ENCODE measurements at regions not wholly inside any gene's neighbourhood (a gene's known extent, or its start where the extent isn't known, plus 50 kb on each side); places are given as distances from the start of the nearest gene placed in this dataset.

GRCh38 chr20:16220826-16221225 lies 352.4 kb downstream of the KIF16B start:
- DNase-seq (ENCODE audit: insufficient read length, low spot score, missing footprints): no peak
- H3K27me3 ChIP-seq (ENCODE audit: insufficient read depth, low read length): no peaks in the 10 kb centered on the region
- no peaks in the 10 kb centered on the region for H4K20me1 ChIP-seq (ENCODE audit: insufficient read depth, low read length)
- H3K4me2 ChIP-seq (ENCODE audit: insufficient read depth, low read length): no peak overlapping the region
- H3K4me3 ChIP-seq (ENCODE audit: insufficient read depth, low read length): no peak overlapping the region
- no peaks in the 10 kb centered on the region for H3K79me2 ChIP-seq (ENCODE audit: insufficient read depth, low read length)
- no peak for TF ChIP-seq CTCF (IDR thresholded peaks at IDR 0.05; ENCODE audit: extremely low read depth, low read depth, low read length)
- peaks cover 6% of the 10 kb centered on the region for H3K9me3 ChIP-seq (ENCODE audit: low read depth, low read length)
- no peaks in the 10 kb centered on the region for H3K36me3 ChIP-seq (ENCODE audit: insufficient read depth, low read length)
- no peaks in the 10 kb centered on the region for H3K4me1 ChIP-seq (ENCODE audit: insufficient read depth, low read length)
- no peak overlapping the region for H2AFZ ChIP-seq (ENCODE audit: low read length)
- no peak overlapping the region for H3K27ac ChIP-seq (ENCODE audit: low read depth, low read length)

DNA sequence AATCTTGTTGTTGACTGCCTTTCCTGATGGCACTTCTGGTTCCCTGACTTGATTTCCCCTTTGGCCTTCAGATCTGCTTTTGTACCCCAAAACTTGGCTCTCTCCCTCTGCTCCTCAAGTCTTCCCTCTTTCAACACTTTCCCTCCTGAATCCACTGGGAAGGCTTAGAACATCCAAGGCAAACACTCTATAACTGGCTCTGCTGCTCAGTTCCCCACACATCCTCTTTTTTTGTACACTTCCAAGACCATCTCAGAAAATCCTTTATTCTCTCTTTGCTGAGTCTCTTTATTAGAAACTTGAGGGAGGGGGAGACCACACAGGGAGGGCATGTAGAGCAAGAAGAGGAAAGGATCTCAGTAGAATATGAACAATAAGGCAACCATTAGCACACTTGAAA lies 354.1 kb downstream of the KIF16B start:
- Histone ChIP-seq H3K27ac (ENCODE audit: low read depth, low read length) (no peak overlapping the region), H3K79me2 (ENCODE audit: insufficient read depth, low read length) (no peaks in the 10 kb centered on the region), H3K36me3 (ENCODE audit: insufficient read depth, low read length) (no peaks in the 10 kb centered on the region), H3K9me3 (ENCODE audit: low read depth, low read length) (peaks cover 6% of the 10 kb centered on the region), H3K4me3 (ENCODE audit: insufficient read depth, low read length) (no peak overlapping the region), H2AFZ (ENCODE audit: low read length) (no peak overlapping the region), H3K27me3 (ENCODE audit: insufficient read depth, low read length) (no peaks in the 10 kb centered on the region), H3K4me1 (ENCODE audit: insufficient read depth, low read length) (no peaks in the 10 kb centered on the region), H4K20me1 (ENCODE audit: insufficient read depth, low read length) (no peaks in the 10 kb centered on the region), H3K4me2 (ENCODE audit: insufficient read depth, low read length) (no peak overlapping the region)
- no peak for TF ChIP-seq CTCF (IDR thresholded peaks at IDR 0.05; ENCODE audit: extremely low read depth, low read depth, low read length)
- no peak for DNase-seq (ENCODE audit: insufficient read length, low spot score, missing footprints)

- H3K4me2 ChIP-seq (ENCODE audit: insufficient read depth, low read length): no peak overlapping the region
- no peak overlapping the region for H3K27ac ChIP-seq (ENCODE audit: low read depth, low read length)
- H3K9me3 ChIP-seq (ENCODE audit: low read depth, low read length): peaks cover 6% of the 10 kb centered on the region
- no peaks in the 10 kb centered on the region for H3K4me1 ChIP-seq (ENCODE audit: insufficient read depth, low read length)
- no peak overlapping the region for H2AFZ ChIP-seq (ENCODE audit: low read length)
- no peaks in the 10 kb centered on the region for H3K79me2 ChIP-seq (ENCODE audit: insufficient read depth, low read length)
- no peak overlapping the region for H3K4me3 ChIP-seq (ENCODE audit: insufficient read depth, low read length)
- TF ChIP-seq CTCF (IDR thresholded peaks at IDR 0.05; ENCODE audit: extremely low read depth, low read depth, low read length): no peak
- no peak for DNase-seq (ENCODE audit: insufficient read length, low spot score, missing footprints)
- no peaks in the 10 kb centered on the region for H3K27me3 ChIP-seq (ENCODE audit: insufficient read depth, low read length)
- no peaks in the 10 kb centered on the region for H3K36me3 ChIP-seq (ENCODE audit: insufficient read depth, low read length)
- no peaks in the 10 kb centered on the region for H4K20me1 ChIP-seq (ENCODE audit: insufficient read depth, low read length)
Observed at GRCh38 chr20:16216914-16217230, 356.4 kb downstream of the KIF16B start.

DNA sequence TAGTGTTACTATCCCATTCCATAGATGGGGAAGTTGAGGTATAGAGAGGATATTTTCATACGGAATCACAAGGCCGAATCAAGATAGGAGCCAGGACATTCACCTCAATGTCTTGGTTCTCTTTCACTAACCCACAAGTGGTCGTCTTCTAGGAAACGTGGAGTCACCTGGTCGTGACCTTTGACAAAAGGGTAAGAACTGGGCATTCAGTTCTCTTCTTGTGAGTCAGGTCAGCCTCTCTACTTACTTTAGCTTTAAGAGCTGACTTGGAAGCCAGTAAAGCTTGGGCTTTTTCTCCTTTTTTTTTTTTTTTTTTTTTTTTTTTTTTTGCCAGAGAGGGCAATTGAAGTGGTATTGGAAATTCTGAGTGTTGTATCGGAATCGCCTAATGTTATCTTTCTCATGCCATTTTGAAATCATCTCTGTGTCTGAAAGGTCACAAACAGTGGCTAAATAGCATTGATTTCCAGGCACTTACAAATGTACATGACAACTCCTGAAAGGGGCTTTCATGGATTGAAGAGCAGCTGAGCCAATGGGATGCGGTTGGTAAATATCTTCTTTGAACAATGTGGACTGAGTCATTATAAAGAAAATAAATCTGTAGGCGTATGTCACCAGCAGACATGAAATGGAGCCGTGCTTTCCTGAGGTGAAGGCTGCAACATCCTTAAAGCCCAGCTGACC lies 356.9 kb downstream of the KIF16B start:
- no peak overlapping the region for H3K27ac ChIP-seq (ENCODE audit: low read depth, low read length)
- H3K9me3 ChIP-seq (ENCODE audit: low read depth, low read length): peaks cover 6% of the 10 kb centered on the region
- no peak overlapping the region for H2AFZ ChIP-seq (ENCODE audit: low read length)
- no peaks in the 10 kb centered on the region for H4K20me1 ChIP-seq (ENCODE audit: insufficient read depth, low read length)
- H3K27me3 ChIP-seq (ENCODE audit: insufficient read depth, low read length): no peaks in the 10 kb centered on the region
- H3K4me1 ChIP-seq (ENCODE audit: insufficient read depth, low read length): no peaks in the 10 kb centered on the region
- H3K36me3 ChIP-seq (ENCODE audit: insufficient read depth, low read length): no peaks in the 10 kb centered on the region
- no peak overlapping the region for H3K4me3 ChIP-seq (ENCODE audit: insufficient read depth, low read length)
- no peaks in the 10 kb centered on the region for H3K79me2 ChIP-seq (ENCODE audit: insufficient read depth, low read length)
- no peak overlapping the region for H3K4me2 ChIP-seq (ENCODE audit: insufficient read depth, low read length)
- no peak for TF ChIP-seq CTCF (IDR thresholded peaks at IDR 0.05; ENCODE audit: extremely low read depth, low read depth, low read length)
- no peak for DNase-seq (ENCODE audit: insufficient read length, low spot score, missing footprints)
